ENCODE measurements at regions not wholly inside any gene's neighbourhood (a gene's known extent, or its start where the extent isn't known, plus 50 kb on each side); places are given as distances from the start of the nearest gene placed in this dataset.

DNA sequence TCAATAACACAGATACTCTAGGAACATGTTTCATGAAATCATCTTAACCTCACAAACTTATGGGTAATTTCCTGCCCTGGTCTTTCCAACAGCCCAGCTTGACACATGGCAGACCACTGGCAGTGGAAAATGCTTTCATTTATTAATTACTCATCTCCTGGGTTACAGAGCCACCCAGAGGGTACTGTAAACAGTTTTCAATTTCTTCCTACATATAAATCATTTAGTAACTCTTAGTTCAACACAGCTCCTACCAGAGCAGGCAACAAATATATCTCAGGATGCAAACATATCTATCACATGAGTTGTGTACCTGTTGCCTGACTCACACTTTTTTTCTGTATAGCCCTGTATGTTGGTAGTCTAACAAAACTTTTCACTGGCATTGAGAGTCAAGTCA, 99.2 kb upstream of the VRK2 start:
- in situ Hi-C loops (cut with MboI; ENCODE audit: low sequenced_read_pairs, unreplicated experiment), result no loop called here
- no peak for TF ChIP-seq CTCF (IDR thresholded peaks at IDR 0.05; ENCODE audit: borderline replicate concordance, control extremely low read depth, extremely low read depth, insufficient read depth, missing control alignments)
- no peak for DNase-seq (ENCODE audit: low spot score)

DNA sequence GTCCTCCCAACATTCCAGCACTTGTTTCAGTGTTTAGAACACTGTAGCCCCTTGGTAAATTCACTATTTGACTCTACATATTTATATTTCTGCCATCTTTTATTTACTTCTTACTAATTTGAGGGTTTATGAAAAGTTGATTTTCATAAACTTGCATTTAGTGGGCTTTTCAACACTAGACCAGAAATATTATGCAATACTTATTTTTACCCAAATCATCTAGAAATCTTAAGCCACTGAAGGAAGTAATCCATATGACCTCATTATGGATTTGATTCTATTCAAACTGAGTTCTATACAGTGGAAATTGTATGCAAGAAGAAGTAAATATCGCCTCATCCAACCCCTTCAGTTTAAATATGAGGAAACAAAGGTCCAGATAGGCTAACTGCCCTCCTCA, 92.6 kb upstream of the VRK2 start:
- TF ChIP-seq CTCF (IDR thresholded peaks at IDR 0.05; ENCODE audit: borderline replicate concordance, control extremely low read depth, extremely low read depth, insufficient read depth, missing control alignments), result no peak
- no peak for DNase-seq (ENCODE audit: low spot score)
- in situ Hi-C loops (cut with MboI; ENCODE audit: low sequenced_read_pairs, unreplicated experiment), result no loop called here

DNA sequence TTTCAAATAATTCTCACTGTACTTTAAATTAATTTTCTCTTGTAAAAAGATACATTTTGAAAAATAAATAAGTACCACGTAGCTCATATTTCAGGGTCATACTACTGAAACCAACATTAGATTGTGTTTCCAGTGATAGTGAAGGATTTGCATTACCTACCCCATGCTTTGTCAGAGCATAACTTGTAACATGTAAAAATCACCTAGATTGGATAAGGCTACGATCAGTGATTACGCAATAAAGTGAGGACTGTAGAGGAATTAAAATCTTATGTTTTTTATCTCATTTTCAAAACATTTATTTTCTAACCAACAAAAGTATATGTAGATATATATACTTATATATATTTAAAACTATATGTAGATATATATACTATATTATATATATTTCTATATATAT, 89.4 kb upstream of the VRK2 start:
- in situ Hi-C loops (cut with MboI; ENCODE audit: low sequenced_read_pairs, unreplicated experiment), result no loop called here
- no peak for DNase-seq (ENCODE audit: low spot score)

GRCh38 chr2:57959390-57959789, 87.2 kb upstream of the VRK2 start:
- in situ Hi-C loops (cut with MboI; ENCODE audit: low sequenced_read_pairs, unreplicated experiment), result no loop called here
- no peak for TF ChIP-seq CTCF (IDR thresholded peaks at IDR 0.05; ENCODE audit: borderline replicate concordance, control extremely low read depth, extremely low read depth, insufficient read depth, missing control alignments)
- DNase-seq (ENCODE audit: low spot score), result no peak

More for the DNA sequence above, 89.4 kb upstream of the VRK2 start:
- no peak for TF ChIP-seq CTCF (IDR thresholded peaks at IDR 0.05; ENCODE audit: borderline replicate concordance, control extremely low read depth, extremely low read depth, insufficient read depth, missing control alignments)

DNA sequence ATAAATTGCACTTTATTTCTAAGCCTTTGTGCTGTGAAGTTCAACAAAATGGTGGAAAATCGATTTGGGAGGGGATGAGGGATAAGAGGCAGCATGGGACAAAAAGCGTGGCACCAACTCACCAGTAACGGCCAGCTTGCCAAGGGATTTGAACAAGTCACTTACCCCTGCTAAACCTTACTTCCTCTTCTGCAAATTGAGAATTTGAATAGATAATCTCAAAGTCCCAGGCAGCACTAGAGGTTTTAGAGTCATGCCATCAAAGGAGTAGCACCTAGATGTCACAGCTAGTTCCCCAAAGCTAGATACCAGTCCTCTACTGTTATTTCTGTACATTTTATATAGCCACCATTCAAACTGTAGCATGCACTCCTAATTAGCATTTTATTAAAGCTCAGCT, 83.7 kb upstream of the VRK2 start:
- in situ Hi-C loops (cut with MboI; ENCODE audit: low sequenced_read_pairs, unreplicated experiment), result no loop called here
- no peak for TF ChIP-seq CTCF (IDR thresholded peaks at IDR 0.05; ENCODE audit: borderline replicate concordance, control extremely low read depth, extremely low read depth, insufficient read depth, missing control alignments)
- DNase-seq (ENCODE audit: low spot score), result no peak

DNA sequence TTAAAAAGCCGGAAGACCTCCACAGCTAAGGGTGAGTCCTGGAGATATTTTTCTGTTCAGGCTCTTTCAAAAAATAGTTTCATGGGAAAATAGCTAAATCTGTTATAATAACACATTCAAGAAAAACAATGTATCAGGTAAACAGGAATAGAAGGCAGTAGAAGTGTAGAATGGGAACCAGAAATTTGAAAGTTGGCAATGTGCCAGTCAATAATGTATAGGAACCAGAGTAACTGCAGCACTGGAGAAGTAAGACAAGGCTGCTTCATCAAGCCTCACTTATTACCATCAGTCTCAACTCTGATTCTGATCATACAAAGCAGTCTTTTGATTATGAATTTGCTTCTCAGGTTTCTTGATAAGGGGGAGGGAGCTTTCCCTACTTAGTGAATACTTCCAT, 81.4 kb upstream of the VRK2 start:
- DNase-seq (ENCODE audit: low spot score), result no peak
- in situ Hi-C loops (cut with MboI; ENCODE audit: low sequenced_read_pairs, unreplicated experiment), result no loop called here
- TF ChIP-seq CTCF (IDR thresholded peaks at IDR 0.05; ENCODE audit: borderline replicate concordance, control extremely low read depth, extremely low read depth, insufficient read depth, missing control alignments), result no peak

- no peak for DNase-seq (ENCODE audit: low spot score)
- in situ Hi-C loops (cut with MboI; ENCODE audit: low sequenced_read_pairs, unreplicated experiment), result no loop called here
- TF ChIP-seq CTCF (IDR thresholded peaks at IDR 0.05; ENCODE audit: borderline replicate concordance, control extremely low read depth, extremely low read depth, insufficient read depth, missing control alignments), result no peak
Observed at GRCh38 chr2:57965961-57966360, 80.6 kb upstream of the VRK2 start.

Data from GM13976 (cell line).